Tongue (tissue), 1 donor: ENCODE measurements at regions not wholly inside any gene's neighbourhood (a gene's known extent, or its start where the extent isn't known, plus 50 kb on each side); places are given as distances from the start of the nearest gene placed in this dataset.
"Not testable (repeated sequence)": the region's sequence is repeated elsewhere in the genome, so short reads cannot be mapped to it uniquely, and the experiment has no call there.

Source experiments
- DNase-seq: peaks from one replicate; pipeline ENCODE4 v3.0.0-alpha.2; 2015

DNA sequence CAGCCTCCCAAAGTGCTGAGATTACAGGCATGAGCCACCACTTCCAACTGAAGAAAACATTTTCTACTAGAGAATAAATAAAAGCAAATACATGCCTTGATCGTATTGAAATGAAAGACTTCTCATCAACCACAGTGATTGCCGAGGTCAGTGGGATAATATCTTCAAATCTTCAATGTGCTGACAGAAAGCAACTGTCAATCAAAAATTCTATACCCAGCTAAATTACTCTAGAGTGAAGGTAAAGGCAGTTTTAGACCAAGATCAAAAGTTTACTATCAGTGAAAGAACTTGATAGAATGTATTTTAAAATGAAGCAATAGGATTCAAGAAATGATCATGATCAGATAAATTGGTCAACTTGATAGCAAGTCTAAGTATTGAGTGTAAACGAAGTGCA, 130.6 kb downstream of the BRD1 start:
- DNase-seq = no peak

DNA sequence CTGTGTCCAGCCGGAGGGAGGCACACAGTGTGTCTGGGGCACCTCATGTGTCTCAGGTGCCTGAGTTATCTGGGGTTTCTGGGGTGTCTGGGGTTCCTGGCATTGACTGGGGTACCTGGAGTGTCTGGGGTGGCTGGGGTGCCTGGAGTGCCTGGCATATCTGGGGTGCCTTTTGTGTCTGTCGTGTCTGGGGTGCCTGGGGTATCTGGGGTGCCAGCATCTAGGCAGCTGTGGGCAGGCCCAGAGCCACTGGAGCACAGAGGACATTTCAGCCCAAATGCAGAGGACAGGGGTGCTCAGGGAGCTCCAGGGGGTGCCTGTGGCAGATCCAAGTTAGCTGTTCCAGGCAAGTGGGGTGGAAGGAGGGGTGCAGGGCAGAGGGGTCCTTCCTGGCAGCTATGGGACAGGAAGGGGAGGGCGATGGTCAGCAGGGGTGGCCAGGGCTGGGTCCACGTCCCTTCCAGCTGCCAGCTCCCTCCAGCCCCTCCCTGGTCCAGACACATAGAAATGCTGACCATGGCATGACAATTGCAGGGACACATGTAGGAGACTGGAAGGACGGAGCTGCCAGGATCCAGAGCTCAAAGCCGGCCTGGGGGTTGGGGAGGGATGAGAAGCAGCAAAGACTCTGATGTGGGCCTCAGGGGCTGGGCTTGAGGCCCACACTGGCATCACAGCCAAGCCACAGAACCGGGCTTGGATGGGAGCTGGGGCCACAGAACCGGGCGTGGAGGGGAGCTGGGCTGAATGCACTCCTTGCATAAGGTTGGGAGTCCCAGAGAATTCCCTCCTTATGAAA, 133.0 kb downstream of the BRD1 start:
- no peak for DNase-seq

DNA sequence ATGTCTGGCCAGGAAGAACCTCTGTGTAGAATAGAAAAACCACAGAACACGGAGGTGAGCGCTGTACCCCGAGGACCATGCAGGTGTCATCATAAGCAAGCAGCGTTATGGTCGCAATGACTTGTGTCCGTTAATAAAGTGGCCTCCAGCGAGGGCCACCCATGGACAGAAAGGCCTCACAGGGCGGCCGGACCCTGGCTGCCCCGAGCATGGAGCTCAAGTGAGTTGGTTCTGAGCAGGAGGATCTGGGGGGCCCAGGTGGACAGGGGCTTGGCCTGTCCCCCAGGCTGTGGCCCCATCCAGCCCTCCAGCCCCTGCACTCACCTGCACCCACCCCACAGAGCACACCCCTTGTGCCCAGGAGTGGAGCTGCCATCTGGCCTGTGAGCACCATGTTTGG, 133.8 kb downstream of the BRD1 start:
- DNase-seq = no peak

DNA sequence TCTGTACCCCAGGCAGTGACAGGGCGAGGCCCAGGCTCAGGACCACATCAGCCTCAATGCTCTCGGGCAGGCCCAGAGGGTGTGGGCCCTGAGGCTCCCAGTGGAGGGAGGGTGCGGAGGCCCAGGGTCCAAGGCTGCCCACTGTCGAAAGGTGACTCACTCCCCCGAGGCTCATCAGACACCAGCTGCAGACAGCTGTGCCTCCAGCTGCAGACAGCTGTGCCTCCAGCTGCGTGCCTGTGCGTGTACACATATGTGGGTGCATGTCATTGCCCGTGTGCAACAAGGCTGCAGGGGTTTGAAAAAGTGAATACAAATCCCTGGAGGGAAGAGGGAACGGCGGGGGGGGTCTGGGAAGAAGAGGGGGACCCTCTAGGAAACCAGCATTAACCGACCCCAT, 134.3 kb downstream of the BRD1 start:
- no peak for DNase-seq

DNA sequence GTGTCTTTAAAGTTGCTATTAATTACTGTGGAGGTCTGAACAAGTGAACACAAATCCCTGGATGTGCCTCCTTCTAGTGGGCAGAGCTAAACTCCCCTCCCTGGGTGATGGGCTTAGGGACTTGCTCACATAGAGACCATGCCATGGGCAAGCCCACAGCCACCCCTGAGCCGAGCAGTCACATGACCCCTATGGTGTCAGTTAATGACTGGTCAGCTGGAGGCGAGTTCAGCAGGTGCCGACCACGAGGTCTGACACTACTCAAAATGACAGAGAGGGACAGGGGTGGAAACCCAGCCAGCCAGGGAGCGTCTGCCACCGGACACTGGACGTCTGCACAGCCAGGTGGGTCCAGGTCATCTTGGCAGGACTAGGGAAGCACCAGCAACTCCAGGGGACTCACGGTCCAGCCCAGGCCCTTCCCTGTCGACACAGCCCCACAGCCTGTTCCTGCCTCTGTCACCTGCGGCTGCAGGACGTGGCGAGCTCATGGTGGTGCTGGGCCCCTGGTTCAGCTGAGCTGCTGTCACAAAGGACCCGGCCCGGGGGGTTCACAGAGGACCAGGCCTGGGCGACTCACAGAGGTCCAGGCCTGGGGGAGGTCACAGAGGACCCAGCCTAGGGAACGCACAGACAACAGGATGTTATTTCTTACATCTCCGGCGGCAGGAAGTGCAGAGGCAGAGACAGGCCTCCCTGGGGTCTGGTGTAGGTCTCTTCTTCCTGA, 135.0 kb downstream of the BRD1 start:
- DNase-seq = no peak

DNA sequence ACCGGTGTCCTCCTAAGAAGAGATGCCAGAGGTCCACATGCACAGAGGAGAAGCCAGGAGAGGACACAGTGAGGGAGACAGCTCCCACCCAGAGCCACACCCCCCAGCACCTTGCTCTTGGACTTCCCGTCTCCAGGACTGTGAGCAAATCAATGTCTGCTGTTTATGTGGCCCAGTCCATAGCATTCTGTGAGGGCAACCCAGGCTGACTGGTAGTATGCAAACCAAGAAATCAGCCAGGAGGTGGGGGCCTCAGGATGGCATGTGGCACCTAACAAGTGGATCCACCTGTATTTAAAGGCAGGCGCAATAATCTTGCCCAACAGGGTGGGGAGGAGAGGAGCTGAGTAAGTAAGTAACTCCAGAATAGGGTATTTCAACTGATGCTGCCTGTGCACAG, 136.4 kb downstream of the BRD1 start:
- no peak for DNase-seq

DNA sequence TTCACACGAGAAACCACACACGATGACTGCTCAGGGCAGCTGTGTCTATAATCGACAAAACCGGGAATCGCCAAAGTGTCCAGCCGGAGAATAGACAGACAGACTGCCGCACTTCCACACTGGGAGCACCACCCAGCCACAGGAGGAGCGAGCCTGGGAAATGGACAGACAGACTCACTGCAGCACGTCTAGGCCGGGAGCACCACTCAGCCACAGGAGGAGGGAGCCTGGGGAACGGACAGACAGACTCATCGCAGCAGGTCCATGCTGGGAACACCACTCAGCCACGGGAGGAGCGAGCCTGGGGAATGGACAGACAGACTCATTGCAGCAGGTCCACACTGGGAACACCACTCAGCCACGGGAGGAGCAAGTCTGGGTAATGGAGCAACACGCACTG, 137.2 kb downstream of the BRD1 start:
- DNase-seq = no peak

DNA sequence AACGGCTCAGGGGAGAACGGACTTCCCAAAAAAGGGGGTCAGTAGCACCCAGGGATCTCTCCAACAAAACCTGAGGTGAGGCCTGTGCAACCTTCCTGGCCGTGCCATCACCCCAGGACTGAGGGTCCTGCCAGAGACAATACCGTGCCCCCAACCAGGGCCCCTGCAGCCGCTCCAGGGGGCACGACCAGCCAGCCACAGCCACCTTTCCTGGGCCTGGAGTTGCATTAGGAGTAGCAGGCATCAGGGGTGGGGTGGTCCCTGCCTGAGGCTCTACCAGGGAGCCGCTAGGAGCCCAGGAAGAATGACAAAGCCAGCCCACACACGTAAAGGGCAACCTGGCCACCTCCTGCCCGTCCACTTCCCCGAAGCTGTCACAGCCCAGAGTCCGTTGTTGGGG, 137.8 kb downstream of the BRD1 start:
- no peak for DNase-seq

DNA sequence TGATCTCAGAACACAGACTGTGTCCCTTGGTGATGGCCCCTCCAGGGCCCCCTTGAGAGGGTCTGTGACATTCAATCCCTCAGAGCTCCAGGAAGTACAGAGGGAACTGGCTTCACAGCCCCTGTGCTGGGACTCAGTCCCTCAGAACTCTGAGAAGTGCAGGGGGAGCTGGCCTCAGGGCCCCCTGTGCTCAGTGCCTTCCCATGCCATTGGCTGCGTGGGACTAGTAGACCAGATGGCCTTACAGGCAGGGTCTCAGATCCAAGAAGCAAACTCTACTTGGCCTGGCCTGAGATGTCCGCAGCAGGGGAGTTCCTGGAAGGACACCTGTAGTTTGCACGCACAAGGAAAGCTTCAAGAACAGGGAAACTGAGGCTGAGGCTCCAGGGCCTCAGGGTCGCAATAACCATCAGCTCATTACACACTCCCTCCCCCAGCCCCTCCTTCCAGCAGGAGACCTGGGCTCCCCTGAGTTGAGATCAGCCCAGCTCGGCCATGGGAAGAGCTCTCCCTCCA, 138.4 kb downstream of the BRD1 start:
- no peak for DNase-seq

DNA sequence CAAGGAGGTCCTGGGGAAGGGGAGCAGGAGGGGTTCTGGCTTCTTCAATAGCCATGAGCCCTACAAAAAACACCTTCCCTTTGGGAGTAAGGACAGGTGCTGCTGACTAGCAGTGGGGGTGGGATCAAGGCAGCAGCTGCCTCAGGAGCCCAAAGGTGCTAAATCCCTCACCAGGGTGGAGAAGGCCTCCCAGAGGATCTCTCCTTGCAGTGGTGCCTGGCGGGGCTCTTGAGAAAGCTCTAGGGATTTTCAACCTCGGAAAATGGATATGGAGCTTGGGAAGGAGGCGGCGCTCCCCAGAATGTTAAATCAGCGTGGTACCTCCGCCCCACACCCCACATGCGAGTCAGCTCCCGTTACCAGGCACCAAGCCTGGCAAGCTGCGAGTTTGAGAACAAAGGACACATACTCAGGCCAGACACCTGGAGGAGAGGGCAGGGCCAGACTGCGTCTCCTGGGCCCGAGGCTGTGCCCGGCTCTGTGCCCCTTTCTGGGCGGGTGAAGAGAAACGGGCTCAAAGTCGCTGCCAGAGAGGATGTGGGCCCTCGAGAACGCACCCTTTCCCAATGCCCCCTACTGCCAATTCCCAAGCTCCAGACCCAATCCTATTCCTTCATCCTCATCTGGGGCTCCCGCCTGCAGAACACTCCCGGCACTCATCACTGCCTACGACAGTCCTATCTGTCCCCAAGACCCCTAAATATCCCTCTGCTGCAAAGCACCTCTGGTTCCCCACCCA, 139.0 kb downstream of the BRD1 start:
- no peak for DNase-seq

DNA sequence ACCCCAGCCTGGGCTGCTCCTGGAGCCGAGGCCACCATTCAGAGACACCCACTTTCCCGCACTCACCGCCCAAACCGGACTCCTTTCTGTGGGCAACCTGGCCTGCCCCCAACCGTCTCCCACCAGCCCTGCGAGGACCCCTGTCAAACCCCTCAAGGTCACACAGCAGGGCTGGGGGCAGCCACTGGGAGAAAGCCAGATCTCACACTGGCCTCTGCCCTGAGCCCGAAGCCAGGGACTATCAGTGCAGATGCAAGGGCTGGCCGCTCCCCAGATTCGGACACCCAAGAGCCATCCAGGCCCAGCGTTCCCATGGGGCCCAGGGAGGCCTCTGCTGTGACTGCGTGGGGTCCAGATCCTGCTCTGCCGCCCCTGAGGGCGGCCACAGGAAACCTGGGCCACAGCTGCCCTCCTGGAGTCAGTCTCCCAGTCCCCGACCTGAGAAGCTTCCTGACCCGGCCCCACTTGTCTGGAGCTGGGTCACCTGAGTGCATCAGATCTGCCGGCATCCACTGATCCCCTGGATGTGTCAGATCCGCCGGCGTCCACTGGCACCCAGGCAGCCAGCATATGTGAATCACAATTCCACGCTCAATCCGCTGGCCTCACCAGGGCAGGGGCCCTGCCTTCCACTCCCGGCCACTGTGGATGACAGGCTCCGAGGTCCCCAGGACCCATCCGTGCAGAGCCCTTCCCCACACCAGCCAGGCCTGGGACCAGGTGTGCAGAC, 139.7 kb downstream of the BRD1 start:
- DNase-seq = no peak

DNA sequence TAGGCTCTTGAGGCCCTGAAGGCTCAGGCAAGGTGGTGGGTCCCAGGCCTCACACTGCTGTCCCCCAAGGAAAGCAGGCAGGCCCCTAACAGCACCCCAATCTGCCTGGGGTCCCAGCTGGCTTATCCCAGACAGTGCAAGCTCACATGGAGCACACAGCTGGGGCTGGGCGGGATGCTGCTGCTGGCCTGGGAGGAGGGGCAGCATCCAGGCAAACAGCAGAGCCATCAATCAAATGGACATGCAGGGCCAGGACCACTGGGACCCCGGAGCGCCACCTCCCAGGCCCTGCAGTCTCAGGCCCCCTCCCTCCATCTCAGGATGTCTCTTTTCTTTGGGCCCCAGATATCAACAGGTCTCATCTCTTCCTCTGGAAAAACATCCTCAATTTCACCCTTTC, 140.3 kb downstream of the BRD1 start:
- no peak for DNase-seq

DNA sequence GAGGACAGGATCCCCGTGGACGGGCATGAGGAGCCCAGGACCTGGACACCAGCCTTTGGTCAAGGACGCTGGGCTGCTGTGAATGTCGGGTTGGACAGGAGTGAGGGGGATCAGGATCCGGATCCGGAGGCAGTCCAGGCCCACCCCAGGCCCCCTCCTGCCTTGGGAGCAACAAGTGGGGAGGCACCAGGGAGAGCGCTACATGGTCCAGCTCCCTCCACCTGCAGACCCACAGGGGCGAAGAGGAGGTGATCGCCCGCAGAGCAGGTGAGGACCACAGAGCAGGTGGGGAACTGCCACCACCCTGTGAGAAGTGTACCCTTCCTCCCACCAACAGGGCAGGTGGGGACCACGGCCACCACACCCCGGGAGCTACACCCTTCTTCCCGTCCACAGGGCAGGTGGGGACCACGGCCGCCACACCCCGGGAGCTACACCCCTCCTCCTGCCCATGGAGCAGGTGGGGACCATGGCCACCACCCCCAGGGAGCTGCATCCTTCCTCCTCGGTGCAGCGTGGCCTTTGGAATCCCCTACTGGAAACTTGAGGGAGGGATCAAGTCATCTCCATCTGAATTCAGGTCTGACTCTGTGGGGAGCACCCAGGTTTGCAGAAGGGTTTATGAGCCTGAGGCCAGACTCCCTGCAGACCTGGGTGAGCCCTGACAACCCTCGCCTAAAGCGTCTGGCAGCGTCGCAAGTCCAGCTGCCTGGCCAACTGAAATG, 141.0 kb downstream of the BRD1 start:
- no peak for DNase-seq

DNA sequence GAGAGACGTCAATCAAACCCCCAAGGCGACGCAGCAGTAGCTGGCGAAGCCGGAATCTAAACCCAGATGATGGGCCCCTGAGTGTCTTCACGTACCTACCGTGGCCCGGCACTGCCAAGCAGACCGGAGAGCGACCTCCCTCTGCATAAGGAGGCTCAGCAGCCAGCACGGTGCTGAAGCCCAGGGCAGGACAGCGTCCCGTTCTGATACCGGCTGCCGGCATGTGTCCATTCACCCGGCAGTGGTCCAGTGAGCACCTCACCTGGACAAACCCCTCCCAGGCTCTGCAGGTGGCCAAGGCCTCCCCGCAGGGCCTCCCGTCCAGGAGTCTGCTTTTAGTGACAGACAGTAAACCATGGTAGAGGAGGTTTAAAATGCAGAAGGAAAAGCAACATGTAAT, 142.0 kb downstream of the BRD1 start:
- no peak for DNase-seq

DNA sequence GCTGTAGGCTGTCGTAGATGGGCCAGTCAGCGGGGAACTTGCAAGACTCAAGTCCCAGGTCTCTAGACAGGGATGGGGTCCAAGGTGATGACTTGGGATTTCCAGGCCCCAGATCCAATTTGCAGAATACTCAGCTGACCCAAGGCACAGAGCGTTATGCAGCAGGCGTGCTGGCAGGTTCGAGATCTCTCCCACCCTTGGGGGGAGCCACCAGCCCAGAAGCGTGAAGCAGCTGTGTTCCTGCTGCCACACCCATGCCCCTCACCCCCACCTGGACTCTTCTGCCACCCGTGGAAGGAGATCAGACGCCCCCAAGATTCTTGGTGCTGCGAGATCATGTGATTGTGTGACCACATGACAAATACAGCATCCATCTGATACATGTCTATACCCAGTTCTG, 142.6 kb downstream of the BRD1 start:
- no peak for DNase-seq

DNA sequence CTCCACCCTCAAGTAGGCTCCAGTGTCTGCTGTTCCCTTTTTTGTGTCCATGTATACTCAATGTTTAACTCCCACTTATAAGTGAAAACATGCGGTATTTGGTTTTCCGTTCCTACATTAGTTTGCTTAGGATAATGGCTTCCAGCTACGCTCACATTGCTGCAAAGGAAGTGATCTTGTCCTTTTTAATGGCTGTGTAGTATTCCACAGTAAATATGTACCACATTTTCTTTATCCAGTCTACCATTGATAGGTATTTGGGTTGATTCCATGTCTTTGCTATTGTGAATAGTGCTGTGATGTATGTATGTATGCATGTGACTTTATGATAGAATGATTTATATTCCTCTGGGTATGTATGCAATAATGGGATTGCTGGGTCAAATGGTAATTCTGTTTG, 144.6 kb downstream of the BRD1 start:
- no peak for DNase-seq

DNA sequence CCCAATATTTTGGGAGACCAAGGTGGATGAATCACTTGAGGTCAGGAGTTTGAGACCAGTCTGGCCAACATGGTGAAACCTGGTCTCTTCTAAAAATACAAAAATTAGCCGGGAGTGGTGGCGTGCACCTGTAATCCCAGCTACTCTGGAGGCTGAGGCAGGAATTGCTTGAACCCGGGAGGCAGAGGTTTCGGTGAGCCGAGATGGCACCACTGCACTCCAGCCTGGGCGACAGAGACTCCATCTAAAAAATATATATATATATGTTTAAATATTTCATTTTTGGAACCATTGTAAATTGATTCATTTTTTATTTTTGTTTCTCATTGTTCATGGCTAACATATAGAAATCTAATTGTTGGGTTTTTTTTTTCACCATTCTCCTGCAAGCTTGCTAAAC, 146.9 kb downstream of the BRD1 start:
- DNase-seq = not testable (repeated sequence)

DNA sequence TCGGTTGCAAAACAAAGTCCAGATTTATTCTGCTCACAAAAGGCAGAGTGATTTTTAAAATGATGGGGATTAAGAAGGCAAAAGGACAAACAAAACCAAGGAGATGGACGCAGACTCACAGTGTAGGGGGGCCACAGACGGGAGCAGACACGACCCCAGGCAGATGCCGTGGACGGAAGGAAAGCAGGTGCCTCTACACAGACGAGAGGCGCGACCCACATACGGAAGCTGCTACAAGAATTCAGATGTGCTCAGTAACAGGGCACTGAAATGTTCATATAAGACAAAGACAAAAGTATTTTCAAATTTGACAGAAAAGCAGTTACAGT, 148.9 kb downstream of the BRD1 start:
- DNase-seq = no peak

DNA sequence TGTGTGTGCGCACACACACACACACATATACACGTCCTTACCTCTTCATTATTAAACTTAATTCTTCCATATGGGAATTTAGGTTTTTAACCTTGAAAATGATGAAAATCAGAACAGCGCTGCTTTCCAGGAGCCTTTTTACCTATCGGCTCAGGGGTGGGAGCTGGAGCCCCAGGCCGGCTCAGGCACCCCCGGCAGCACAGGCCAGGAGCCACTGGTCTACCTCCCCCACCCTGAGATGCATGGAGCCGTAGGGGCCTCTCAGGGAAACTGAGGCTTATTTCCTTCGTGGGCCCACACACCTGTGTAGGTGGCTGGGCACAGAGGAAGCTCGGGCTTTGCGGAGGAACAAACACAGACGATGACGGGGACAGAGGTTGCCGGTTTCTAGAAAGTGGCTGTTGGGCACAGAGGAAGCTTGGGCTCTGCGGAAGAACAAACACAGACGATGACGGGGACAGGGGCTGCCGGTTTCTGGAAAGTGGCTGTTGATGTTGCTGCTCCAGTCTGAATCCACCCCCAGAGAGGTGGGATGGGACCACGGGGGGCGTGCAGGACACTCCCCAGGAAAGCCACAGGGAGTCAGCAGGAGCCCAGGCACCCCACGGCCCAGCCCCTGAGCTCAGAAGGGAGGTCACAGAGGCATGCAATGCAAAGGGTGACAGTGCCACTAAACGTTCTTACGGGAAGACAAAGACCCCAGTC, 149.4 kb downstream of the BRD1 start:
- no peak for DNase-seq

DNA sequence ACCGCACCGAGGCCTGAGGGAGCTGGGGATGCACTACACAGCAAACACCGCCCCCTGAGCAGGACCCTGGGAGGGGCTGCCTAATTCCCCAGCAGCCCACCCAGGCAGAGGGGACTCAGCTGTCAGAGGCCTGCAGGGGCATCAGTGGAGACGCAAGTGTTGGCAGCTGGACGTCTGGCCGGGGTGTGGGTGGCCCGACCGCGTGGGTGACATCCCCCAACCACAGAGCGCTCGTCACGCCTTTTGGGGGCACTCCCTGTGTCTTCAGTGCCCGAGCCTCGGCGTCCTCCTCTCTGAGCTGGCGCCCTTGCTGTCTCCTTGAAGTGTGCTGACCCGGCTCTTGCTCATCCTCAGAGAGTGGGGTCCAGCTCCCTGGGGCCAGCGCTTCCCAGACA, 150.2 kb downstream of the BRD1 start:
- no peak for DNase-seq

DNA sequence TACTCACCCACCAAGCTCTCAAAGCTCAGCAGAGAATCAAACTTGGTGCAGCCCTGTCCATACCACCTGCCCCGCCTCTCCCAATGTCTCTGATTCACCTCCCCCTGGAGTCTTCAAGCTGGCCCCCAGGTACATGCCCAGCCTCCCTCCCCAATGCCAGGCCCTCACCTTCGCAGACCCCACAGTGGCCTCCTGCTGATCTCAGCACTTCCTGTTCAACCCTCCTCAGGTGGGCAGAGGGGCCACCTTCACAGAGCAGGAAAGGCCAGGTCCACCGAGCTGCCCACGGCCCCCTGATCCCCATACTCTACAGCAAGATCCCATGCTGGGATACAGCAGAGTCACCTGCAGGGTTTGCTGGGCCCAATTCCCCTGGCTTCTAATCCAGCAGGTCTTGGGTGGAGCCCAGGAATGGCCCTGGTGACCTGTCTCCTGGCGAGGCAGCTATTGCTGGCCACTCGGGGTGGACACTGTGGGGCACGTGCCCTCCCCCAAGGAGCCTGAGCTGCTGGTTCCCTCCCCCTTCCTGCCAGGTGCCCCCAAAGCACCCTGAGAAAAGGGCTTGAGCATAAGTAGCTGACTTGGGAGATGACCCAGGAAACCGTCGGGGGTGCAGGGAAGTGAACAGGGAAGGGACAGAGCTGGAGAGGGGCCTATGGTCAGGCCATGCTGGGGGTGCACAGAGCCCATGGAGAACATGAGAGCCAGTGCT, 150.7 kb downstream of the BRD1 start:
- DNase-seq = no peak
